Neutrophil (primary cell): ENCODE measurements at regions not wholly inside any gene's neighbourhood (a gene's known extent, or its start where the extent isn't known, plus 50 kb on each side); places are given as distances from the start of the nearest gene placed in this dataset.

ENCODE experiments used
- H3K27ac ChIP-seq: fragments of 200-600 bp; sonication (generic); 2 replicates; pipeline ENCODE4 v1.5.1; 2016; ENCODE audit warnings: mild to moderate bottlenecking, moderate library complexity
- H3K27me3 ChIP-seq: fragments of 200-600 bp; sonication (generic); 2 replicates; pipeline ENCODE4 v1.6.0; 2016; ENCODE audit warnings: mild to moderate bottlenecking
- H3K36me3 ChIP-seq: fragments of 200-600 bp; sonication (generic); 2 replicates; pipeline ENCODE4 v1.5.1; 2017
- H3K4me1 ChIP-seq, 2 experiments: fragments of 200-600 bp in 1 of 2; sonication (generic) in 1 of 2; 1 replicate in 1 of 2; 2 replicates in 1 of 2; pipeline versions ENCODE4 v1.5.1 to v1.6.1; 2013 to 2016; ENCODE audit warnings: low read depth in 1 of 2, low read length in 1 of 2, mild to moderate bottlenecking in 1 of 2, moderate library complexity in 1 of 2; ENCODE audit not compliant: control insufficient read depth in 1 of 2, insufficient read depth in 1 of 2
- H3K4me3 ChIP-seq, 2 experiments: fragments of 200-600 bp in 1 of 2; sonication (generic) in 1 of 2; 1 replicate in 1 of 2; 2 replicates in 1 of 2; pipeline ENCODE4 v1.5.1; 2013 to 2016; ENCODE audit warnings: low read depth in 1 of 2, low read length in 1 of 2, mild to moderate bottlenecking in 1 of 2, moderate library complexity in 1 of 2
- H3K9me3 ChIP-seq: fragments of 200-600 bp; sonication (generic); 2 replicates; pipeline ENCODE4 v1.5.1; 2016
- TF ChIP-seq, protein P1 (sequence below): fragments of 200-600 bp; sonication (generic); IDR thresholded peaks from 2 replicates; pipeline ENCODE4 v1.5.1; 2016; ENCODE audit warnings: antibody characterized with exemption

DNA sequence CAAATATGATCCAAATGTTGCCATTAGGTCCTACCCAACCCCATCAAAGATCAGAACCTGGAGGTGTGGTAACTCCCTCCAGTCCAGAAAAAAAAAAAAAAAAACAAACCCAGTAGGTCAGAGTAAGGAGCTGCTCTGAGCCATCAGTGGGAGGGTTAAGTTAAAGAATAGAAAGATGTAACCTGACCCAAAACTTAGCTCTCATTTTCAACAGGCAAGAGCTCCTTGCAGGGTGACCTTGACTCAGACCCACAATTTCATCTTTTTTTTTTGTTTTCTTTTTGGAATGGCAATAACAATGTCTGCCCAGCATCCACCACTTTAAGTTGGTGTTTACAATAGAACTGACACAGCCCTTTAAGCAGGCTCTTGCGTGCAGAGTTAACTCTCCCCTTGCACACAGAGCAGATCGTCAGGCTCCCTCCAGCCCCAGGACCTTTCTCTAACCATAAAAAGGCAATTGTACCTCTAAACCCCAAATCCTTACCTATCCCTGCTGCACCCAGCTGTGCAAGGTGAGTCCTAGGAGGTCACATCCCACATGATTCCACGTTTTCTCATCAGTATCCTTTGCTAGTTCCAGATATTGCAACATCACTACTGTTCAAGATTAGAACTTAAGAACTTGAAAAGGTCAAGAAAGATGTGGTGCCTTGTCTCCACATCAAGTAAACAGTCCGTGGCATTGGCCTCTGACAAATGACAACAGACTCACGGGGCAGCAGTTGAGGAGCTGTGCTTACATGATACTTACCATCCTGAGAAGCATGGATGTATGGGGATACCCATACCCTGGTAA is 178.6 kb upstream of the EEA1 start:
- Histone ChIP-seq H3K4me1 (no peaks in the 10 kb centered on the region), H3K27me3 (no peaks in the 10 kb centered on the region), H3K9me3 (no peaks in the 10 kb centered on the region), H3K27ac (no peak overlapping the region), H3K4me3 (no peak overlapping the region), H3K36me3 (no peaks in the 10 kb centered on the region)
- TF ChIP-seq, protein P1, sequence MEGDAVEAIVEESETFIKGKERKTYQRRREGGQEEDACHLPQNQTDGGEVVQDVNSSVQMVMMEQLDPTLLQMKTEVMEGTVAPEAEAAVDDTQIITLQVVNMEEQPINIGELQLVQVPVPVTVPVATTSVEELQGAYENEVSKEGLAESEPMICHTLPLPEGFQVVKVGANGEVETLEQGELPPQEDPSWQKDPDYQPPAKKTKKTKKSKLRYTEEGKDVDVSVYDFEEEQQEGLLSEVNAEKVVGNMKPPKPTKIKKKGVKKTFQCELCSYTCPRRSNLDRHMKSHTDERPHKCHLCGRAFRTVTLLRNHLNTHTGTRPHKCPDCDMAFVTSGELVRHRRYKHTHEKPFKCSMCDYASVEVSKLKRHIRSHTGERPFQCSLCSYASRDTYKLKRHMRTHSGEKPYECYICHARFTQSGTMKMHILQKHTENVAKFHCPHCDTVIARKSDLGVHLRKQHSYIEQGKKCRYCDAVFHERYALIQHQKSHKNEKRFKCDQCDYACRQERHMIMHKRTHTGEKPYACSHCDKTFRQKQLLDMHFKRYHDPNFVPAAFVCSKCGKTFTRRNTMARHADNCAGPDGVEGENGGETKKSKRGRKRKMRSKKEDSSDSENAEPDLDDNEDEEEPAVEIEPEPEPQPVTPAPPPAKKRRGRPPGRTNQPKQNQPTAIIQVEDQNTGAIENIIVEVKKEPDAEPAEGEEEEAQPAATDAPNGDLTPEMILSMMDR, result no peak

DNA sequence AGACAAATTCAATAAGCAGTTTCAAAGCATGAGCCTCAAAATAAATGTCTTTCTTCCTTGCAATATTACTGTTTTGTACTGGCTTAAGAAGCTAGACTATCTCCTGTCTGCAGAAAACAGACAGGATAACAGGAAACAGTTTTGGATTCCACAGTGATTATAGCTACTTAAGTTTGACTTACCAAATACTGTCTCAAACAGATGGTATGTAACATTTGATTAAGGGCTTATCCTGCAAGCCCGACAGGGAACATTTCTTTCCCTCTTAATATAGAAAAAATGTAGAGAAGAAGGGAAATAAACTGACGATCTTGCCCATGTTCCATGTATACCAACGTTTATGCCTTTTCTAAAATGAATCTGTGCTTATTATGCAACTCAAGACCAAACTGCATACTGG is 179.9 kb upstream of the EEA1 start:
- Histone ChIP-seq H3K27me3 (no peaks in the 10 kb centered on the region), H3K4me3 (no peak overlapping the region), H3K27ac (no peak overlapping the region), H3K4me1 (no peaks in the 10 kb centered on the region), H3K9me3 (no peaks in the 10 kb centered on the region), H3K36me3 (no peaks in the 10 kb centered on the region)
- TF ChIP-seq, protein P1, result no peak

DNA sequence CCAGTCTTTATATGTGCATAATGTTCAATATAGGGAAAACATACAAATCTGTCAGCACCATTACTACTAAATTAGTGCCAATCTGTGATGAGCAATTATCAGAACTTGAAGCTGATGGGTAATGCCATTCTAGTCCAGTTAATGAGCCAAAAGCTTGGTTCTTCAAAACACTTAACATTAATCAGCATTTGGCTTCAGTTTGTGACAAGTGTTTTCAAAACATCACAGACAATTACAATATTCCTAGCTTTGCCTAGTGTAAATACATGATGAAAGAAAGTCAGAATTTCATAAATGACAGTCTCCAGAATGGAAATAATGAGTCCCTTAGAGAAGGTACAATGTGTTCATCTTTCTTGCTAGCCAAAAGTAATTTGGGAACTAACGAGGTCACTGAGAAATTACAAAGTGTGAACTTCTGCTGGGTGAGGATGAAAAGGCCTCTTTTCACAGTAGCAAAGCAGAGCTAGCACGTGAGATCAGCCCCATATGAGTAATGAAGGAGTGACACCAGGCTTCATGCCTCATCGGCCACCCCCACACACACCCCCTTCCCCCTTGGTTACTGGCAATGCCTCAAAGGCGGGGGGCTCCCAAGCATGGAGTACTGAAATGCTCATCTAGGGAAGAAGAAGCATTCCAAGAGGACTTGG is 180.6 kb upstream of the EEA1 start:
- TF ChIP-seq, protein P1, result no peak
- Histone ChIP-seq H3K27ac (no peak overlapping the region), H3K4me1 (no peaks in the 10 kb centered on the region), H3K9me3 (no peaks in the 10 kb centered on the region), H3K27me3 (no peaks in the 10 kb centered on the region), H3K36me3 (no peaks in the 10 kb centered on the region), H3K4me3 (no peak overlapping the region)

DNA sequence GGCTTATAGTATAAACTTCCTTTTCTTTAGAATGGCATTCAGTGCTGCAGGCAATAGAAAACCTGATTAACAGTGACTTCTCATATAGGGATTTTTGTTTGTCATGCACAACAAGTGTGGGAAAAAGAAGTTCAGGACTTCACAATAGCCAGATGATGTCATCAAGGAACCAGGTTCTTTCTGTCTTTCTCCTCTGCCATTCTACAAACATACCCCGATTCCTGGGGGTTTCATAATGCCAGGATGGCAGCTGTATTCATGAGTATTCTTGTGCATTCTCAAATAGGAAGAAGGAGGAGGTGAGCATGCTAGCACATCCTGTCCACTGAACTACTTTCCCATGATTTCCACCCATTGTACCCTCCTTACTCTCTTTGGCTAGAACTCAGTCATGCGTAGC is 182.7 kb upstream of the EEA1 start:
- TF ChIP-seq, protein P1, result no peak
- Histone ChIP-seq H3K27me3 (no peaks in the 10 kb centered on the region), H3K4me1 (peaks cover 0 to 4% of the 10 kb centered on the region in 2 experiments), H3K27ac (no peak overlapping the region), H3K4me3 (no peak overlapping the region), H3K9me3 (no peaks in the 10 kb centered on the region), H3K36me3 (no peaks in the 10 kb centered on the region)

DNA sequence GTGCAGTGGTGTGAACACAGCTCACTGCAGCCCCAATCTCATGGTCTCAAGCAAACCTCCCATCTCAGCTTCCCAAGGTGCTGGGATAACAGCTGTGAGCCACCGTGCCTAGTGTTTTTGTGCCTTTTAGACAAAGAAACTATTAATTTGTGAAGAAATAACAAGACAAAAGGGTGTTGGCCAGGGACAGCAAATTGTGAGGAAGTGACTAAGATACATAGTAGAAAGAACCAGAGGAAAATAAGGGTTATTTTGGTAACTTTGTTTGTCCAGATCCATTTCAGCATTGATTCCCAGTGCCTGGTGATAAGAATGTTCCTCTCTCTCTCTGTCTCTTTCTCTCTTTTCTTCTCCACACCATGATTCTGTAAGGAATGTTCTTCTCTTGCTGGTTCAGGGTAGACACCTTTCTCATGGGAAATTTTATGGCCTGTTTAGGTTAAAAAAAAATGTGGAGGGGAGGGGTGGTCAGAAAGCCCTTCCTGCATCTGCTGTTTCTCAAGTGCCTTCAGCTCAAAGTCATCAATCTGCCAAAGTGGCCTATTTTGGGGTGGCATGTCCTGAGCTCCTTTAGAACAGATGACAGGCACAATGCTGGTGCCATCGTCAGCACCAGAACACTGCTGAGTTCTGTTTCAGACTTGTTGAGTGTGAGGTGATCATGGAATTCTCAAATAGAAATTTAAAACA is 184.4 kb upstream of the EEA1 start:
- Histone ChIP-seq H3K27ac (no peak overlapping the region), H3K4me3 (no peak overlapping the region), H3K36me3 (no peaks in the 10 kb centered on the region), H3K4me1 (peaks cover 0 to 4% of the 10 kb centered on the region in 2 experiments), H3K27me3 (no peaks in the 10 kb centered on the region), H3K9me3 (no peaks in the 10 kb centered on the region)
- TF ChIP-seq, protein P1, result no peak
